Type B pancreatic cell (in vitro differentiated cells): ENCODE measurements at regions not wholly inside any gene's neighbourhood (a gene's known extent, or its start where the extent isn't known, plus 50 kb on each side); places are given as distances from the start of the nearest gene placed in this dataset.
"Not testable (repeated sequence)": the region's sequence is repeated elsewhere in the genome, so short reads cannot be mapped to it uniquely, and the experiment has no call there.

Source experiments
- DNase-seq: peaks from one replicate; pipeline ENCODE4 v3.0.0; 2021; ENCODE audit warnings: mixed read lengths; ENCODE audit not compliant: unreplicated experiment; ENCODE audit errors: extremely low spot score
- H3K27ac Mint-ChIP-seq: 2 replicates; pipeline ENCODE4 v1.8.0; 2021; ENCODE audit warnings: mild to moderate bottlenecking, mixed read lengths
- H3K27me3 Mint-ChIP-seq: 2 replicates; pipeline ENCODE4 v1.8.0; 2021; ENCODE audit warnings: mixed read lengths
- H3K36me3 Mint-ChIP-seq: 2 replicates; pipeline ENCODE4 v1.8.0; 2021; ENCODE audit warnings: mixed read lengths
- H3K4me1 Mint-ChIP-seq: one replicate; pipeline ENCODE4 v1.8.0; 2021; ENCODE audit warnings: mixed read lengths; ENCODE audit not compliant: unreplicated experiment
- H3K4me3 Mint-ChIP-seq: 2 replicates; pipeline ENCODE4 v1.8.0; 2021; ENCODE audit warnings: mild to moderate bottlenecking, mixed read lengths
- H3K9me3 Mint-ChIP-seq: 2 replicates; pipeline ENCODE4 v1.8.0; 2021; ENCODE audit warnings: mixed read lengths
- TF ChIP-seq, protein P1 (sequence below): fragments of 200-600 bp; sonication (generic); conservative IDR thresholded peaks from 2 replicates; pipeline ENCODE4 v1.5.0; 2021; ENCODE audit warnings: antibody characterized with exemption, mild to moderate bottlenecking

DNA sequence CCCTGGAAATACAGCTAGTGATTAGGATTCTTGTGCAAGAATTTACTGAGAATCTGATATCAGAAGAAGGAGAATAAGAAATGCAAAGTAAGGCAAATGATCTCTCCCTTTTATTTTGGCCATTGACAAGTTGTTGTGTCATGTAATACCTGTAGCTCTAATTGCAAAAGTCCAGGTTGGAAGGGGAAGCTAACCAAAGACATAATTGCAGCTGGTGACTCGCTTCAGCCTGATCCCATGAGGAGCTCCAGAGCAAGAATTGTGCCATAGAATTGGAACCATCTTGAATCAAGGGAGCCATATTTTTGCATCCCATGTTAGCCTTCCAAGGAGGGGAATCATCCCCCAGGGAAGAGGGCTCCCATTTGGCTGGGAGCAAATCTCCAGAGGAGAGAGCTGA is 149.6 kb upstream of the MOCS2 start:
- no peaks in the 10 kb centered on the region for H3K27me3 Mint-ChIP-seq
- DNase-seq, result no peak
- H3K4me3 Mint-ChIP-seq, result no peak overlapping the region

DNA sequence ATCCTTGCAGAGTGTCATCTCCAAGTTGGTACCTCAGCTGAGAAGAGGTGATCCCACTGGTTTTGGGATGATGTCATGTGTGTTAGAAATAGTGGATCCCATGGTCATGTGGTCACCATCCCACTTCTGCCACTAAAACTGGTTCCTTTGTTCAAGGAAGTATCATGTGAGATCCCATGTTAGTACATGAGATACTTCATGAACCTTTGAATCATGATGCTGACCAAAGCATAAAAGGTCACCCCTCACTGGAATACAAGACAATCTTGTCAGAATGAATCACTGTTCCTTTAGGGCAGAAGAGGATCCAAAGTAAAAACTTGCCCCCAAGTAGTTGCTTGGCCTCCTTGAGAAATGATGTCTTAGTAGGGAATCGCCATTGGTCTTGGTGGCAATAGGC is 150.9 kb upstream of the MOCS2 start:
- Mint-ChIP-seq H3K4me3 (no peak overlapping the region), H3K27ac (no peak overlapping the region), H3K4me1 (no peaks in the 10 kb centered on the region), H3K36me3 (no peaks in the 10 kb centered on the region), H3K27me3 (no peaks in the 10 kb centered on the region), H3K9me3 (peaks cover 6% of the 10 kb centered on the region)
- no peak for DNase-seq
- TF ChIP-seq, protein P1, sequence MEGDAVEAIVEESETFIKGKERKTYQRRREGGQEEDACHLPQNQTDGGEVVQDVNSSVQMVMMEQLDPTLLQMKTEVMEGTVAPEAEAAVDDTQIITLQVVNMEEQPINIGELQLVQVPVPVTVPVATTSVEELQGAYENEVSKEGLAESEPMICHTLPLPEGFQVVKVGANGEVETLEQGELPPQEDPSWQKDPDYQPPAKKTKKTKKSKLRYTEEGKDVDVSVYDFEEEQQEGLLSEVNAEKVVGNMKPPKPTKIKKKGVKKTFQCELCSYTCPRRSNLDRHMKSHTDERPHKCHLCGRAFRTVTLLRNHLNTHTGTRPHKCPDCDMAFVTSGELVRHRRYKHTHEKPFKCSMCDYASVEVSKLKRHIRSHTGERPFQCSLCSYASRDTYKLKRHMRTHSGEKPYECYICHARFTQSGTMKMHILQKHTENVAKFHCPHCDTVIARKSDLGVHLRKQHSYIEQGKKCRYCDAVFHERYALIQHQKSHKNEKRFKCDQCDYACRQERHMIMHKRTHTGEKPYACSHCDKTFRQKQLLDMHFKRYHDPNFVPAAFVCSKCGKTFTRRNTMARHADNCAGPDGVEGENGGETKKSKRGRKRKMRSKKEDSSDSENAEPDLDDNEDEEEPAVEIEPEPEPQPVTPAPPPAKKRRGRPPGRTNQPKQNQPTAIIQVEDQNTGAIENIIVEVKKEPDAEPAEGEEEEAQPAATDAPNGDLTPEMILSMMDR, result no peak

More for the DNA sequence above, 149.6 kb upstream of the MOCS2 start:
- Mint-ChIP-seq H3K27ac (no peak overlapping the region), H3K36me3 (no peaks in the 10 kb centered on the region), H3K9me3 (peaks cover 6% of the 10 kb centered on the region), H3K4me1 (no peaks in the 10 kb centered on the region)
- TF ChIP-seq, protein P1, result no peak

DNA sequence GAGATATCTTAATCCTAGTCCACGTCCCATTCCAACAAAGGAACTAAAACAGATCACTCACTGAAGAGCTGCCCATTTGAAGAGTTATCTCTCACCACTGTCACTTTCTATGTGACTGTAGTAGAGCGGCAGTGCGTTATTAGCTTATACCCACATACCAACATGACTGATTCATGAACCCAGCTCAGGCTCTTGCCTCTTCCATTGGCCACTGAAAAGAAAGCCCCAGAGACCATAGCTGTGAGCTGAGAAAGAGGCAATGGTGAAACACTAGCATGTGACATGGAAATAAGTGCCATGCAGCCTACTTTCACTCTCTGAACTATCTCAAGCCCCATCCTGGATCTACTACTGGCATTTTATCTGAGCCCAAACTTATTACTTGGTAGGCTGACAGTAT is 151.7 kb upstream of the MOCS2 start:
- Mint-ChIP-seq H3K9me3 (peaks cover 6% of the 10 kb centered on the region), H3K36me3 (no peaks in the 10 kb centered on the region), H3K27ac (no peak overlapping the region), H3K4me1 (no peaks in the 10 kb centered on the region), H3K27me3 (no peaks in the 10 kb centered on the region), H3K4me3 (no peak overlapping the region)
- TF ChIP-seq, protein P1, result no peak
- DNase-seq, result no peak

DNA sequence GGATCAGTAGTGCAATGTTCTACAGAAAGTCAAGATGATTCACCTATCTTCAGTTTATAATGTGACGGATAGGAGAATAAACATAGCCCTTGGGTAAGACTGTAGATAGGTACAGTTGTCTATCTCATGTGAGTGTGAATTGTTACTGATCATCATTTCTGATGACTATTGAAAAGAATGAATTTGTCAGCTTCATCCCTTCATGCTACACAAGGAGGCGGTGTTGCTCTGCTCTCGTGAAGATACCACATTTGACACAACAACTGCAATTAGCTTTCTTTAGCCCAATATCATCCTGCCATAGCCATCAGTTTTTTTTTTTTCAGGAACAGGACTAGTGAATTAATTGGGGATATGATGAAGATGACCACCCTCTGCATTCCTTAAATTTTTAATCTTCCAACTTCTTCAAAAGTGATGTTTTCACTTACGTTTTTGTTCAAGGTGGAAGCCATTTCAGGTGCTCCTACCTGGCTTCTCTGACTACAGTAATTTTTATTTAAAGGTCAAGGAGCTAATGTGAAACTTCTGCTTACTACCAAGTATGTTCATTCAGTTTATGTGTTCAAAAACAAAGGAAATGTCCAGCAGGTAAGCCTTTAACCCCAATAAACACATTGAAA is 152.9 kb upstream of the MOCS2 start:
- Mint-ChIP-seq H3K4me1 (no peaks in the 10 kb centered on the region), H3K9me3 (peaks cover 6% of the 10 kb centered on the region), H3K27ac (no peak overlapping the region), H3K36me3 (no peaks in the 10 kb centered on the region), H3K4me3 (no peak overlapping the region), H3K27me3 (no peaks in the 10 kb centered on the region)
- DNase-seq, result no peak
- TF ChIP-seq, protein P1, result peak; percentile 60

DNA sequence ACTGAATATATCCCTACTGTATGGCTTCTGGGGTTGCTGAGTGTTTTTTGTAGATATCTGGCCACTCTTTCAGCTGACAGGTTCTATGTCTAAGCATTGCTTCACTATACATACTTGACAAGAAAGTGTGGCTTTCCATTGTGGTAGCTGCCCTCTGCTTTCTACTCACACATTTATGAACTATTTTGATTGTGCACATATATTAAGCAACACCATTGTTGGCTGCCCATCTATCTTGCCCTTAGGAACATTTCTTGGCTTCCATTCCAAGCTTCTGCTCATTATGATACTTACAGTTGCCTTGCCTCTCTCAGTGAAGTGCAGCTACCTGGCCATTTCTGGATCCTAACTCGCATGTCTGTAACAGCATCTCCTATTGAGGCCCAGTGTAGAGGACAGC is 153.6 kb upstream of the MOCS2 start:
- Mint-ChIP-seq H3K27me3 (no peaks in the 10 kb centered on the region), H3K36me3 (no peaks in the 10 kb centered on the region), H3K27ac (no peak overlapping the region), H3K4me3 (no peak overlapping the region), H3K9me3 (peaks cover 1% of the 10 kb centered on the region), H3K4me1 (no peaks in the 10 kb centered on the region)
- TF ChIP-seq, protein P1, result no peak
- DNase-seq, result no peak

DNA sequence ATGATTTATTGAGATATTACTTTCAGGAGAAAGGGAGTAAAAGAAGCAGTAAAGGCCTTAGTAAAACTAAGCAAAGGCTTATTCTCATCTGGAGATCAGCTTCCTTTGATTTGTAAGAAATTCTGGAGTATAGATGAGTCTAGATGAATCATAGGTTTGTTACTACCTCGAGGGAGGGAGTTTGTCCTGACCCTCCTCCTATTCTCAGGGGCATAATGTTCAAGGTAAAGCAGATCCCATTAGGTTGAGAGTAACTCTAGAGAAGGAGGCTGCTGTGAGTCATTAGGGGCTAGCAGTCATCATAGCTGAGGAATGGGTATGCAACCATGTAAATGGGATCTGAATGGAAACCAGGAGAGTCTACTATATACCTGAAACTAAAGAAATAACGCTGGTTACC is 155.5 kb upstream of the MOCS2 start:
- Mint-ChIP-seq H3K27ac (no peak overlapping the region), H3K36me3 (no peaks in the 10 kb centered on the region), H3K27me3 (no peaks in the 10 kb centered on the region), H3K9me3 (no peaks in the 10 kb centered on the region), H3K4me1 (no peaks in the 10 kb centered on the region), H3K4me3 (no peak overlapping the region)
- DNase-seq, result no peak
- TF ChIP-seq, protein P1, result no peak

DNA sequence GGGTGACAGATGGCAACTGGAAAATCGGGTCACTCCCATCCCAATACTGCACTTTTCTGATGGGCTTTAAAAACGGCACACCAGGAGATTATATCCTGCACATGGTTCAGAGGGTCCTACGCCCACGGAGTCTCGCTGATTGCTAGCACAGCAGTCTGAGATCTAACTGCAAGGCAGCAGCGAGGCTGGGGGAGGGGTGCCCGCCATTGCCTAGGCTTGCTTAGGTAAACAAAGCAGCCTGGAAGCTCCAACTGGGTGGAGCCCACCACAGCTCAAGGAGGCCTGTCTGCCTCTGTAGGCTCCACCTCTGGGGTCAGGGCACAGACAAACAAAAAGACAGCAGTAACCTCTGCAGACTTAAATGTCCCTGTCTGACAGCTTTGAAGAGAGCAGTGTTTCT is 158.7 kb upstream of the MOCS2 start:
- not testable (repeated sequence) for DNase-seq, H3K27me3 Mint-ChIP-seq, H3K4me3 Mint-ChIP-seq, H3K4me1 Mint-ChIP-seq, H3K27ac Mint-ChIP-seq, H3K36me3 Mint-ChIP-seq, H3K9me3 Mint-ChIP-seq
